GM21529 (cell line): ENCODE measurements at regions not wholly inside any gene's neighbourhood (a gene's known extent, or its start where the extent isn't known, plus 50 kb on each side); places are given as distances from the start of the nearest gene placed in this dataset.
"Not testable (repeated sequence)": the region's sequence is repeated elsewhere in the genome, so short reads cannot be mapped to it uniquely, and the experiment has no call there.

Experiments
- ATAC-seq: cut with Tn5 transposase; IDR thresholded peaks from one replicate; pipeline ENCODE4 v1.9.1; 2021; ENCODE audit not compliant: unreplicated experiment

DNA sequence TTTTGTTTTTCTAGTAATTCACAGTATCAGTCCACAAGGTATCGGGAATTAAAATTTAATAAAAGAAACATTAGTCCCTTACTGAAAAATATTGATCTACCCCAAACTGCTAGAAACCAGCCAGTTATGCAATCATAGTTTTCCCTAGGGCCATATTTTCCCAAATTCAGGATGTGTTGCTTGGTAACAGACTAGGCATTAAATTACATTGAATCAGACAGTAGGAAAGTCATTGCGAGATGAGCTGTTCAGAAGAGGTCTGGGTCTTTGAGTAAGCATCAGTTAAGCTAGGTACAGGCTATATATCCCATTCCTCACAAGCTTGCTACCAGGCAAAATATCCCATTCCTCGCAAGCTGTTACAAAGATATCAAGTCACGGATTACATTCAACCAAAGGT lies 123.0 kb upstream of the CCDC150 start:
- no peak for ATAC-seq

DNA sequence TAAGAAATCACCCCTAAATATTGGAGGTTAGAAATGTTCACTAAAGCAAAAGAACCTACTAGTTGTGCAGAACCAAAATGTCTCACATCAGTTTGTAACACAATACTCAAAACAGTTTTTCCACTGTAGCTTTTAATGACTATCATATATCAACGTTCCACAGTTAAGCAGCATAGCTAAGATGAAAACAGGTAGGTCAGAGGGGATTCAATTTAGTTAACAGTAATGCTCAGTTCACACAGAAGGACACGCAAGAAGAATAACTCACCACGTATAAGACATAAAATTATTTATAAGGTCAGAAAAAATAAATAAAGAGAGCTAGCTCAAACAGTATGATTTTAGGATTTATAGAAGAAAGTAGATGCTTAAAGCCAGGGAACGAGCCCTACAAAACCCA lies 118.9 kb upstream of the CCDC150 start:
- no peak for ATAC-seq

DNA sequence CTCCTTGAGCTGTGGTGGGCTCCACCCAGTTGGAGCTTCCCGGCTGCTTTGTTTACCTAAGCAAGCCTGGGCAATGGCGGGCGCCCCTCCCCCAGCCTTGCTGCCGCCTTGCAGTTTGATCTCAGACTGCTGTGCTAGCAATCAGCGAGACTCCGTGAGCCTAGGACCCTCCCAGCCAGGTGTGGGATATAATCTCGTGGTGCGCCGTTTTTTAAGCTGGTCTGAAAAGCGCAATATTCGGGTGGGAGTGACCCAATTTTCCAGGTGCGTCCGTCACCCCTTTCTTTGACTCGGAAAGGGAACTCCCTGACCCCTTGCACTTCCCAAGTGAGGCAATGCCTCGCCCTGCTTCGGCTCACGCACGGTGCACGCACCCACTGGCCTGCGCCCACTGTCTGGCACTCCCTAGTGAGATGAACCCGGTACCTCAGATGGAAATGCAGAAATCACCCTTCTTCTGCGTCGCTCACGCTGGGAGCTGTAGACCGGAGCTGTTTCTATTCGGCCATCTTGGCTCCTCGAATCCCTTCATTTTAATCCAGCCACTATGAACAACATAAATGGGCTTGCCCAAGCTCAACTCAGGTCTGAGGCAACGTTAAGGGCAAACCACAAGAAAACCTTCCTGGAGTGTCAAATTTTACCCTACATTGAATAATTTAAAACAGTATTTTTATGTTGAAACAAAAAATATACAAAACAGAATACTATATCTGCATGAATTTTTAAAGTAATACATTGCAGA lies 112.4 kb upstream of the CCDC150 start:
- ATAC-seq = not testable (repeated sequence)

DNA sequence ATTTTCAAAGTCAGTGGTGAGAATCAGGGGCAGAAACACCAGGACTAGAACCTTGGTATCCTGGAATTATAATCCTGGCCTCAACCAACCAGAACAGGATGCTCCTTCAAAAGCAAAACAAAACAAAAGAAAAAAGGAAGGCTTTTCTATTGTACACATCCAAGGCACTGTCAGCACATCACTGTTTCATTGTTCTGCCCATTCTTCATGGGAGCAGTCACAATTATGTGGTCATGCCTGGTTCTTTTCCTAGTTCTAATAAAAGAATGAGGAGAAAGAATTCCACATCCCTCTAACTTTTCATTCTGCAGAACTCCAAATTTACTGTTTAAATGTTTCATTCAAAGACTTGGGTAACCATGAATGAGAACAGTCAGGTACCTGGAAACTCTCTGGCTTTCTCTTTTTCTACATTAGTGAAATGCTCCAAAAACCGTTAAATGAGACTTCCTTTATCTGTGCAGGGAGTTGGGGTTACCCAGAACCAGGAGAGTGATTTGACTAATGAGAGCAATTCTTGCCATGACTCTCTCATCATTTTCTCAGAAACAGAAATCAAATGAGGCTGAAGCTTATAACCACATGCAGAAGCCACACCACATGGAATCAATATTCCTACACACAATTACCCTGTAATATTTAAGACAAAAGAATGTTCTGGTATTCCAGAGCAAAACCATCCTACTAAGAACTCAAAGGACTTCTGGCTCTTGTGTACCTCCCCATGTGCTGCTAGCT lies 110.9 kb upstream of the CCDC150 start:
- ATAC-seq = no peak

DNA sequence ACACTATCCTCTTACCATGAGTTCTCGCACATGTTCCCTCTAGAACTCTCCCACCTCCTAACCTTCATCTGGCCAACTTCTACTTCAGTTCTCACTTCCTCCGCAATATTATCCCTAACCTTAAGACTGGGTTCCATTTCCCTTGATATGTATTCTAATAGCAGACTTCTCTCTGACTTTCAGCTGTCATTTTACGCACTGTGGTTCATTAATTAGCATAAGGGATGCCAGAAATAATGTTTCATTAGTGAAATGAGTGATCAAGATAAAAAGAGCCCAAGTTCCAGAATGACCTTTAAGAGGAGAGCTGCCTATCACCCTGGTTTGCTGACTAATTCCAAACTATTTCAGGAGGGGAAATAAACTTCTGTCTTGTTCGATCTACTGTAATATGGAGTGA lies 108.6 kb upstream of the CCDC150 start:
- ATAC-seq = peak; percentile 61

DNA sequence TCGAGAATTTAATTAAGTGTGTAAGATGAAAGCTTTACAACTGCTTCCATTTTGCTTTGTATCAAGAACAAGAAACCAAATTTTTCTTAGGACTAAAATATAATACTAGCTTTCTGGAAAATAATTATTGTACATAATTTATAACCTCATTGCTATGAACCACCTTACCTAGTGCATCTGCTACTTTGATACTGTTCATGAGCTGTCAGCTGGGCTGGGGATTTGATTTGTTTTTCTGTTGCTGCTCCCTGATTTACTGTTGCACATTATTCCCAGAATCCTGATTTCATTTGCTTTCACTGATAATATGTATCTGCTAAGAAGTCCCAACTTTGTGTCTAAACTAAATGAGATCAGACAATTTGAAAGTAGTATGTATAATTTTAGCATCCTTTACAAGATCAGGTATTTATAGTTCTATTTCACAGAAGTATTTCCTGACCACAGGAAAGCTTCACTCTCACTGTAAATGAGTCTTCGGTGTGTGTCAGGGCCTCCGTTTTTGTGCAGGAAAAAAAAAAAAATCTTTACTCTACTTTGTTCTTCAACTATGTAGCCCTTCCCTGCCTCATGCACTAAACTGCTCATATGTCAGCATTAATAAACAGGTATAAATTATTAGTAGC lies 105.6 kb upstream of the CCDC150 start:
- ATAC-seq = no peak

DNA sequence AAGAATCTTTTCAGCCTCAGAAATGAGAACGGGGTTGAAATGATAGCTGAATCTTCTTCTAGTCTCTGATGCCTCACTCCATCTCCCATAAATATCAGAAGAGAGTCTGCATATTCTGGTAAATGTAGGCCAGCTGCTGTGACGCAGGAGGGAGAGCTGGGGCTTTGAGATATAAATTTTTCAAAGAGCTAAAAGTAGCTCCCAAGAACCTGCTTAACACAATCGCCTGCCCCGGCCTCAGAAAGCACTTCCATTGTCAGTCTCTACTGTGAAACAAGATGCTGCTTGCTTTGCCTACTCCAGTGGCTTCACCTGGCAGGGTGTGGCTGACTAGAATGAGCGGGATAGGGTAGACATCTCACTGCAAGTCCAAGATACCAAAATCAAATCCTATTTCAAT lies 105.0 kb upstream of the CCDC150 start:
- no peak for ATAC-seq

DNA sequence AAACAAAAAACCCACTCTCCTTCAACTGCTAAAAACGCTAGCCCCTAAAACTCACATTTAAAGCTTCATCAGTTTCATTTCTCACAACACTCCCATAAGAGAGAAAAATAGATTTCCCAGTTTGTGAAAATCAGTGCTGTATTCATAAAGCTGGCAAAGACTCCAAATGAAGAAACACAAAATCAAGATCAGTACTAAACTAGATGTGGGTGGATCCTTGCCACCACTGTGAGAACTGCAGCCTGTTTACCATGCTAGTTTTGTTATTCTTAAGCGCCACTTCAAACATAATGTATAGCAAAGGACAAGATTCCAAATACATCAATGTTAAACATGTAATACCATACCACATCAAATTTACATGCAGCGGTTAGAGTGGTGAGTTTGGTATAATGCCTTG lies 104.5 kb upstream of the CCDC150 start:
- no peak for ATAC-seq

DNA sequence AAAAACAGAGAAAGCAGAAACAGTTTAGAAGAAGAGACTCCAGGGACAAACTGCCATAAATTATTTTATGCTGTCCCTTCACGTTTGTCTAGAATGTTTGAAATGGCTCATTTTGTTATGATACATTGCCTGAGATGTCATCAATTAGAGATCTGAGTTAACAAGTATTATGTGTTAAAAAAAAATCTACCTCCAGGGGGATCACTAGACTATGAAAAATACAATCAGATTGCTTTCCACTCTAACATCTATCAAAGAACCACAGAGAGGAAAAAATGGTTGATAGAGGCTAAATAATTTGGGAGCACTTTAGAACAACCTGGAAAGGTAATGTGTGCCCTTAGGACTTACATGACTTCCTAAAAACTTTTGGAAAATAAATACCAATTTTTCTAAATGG lies 103.8 kb upstream of the CCDC150 start:
- no peak for ATAC-seq

DNA sequence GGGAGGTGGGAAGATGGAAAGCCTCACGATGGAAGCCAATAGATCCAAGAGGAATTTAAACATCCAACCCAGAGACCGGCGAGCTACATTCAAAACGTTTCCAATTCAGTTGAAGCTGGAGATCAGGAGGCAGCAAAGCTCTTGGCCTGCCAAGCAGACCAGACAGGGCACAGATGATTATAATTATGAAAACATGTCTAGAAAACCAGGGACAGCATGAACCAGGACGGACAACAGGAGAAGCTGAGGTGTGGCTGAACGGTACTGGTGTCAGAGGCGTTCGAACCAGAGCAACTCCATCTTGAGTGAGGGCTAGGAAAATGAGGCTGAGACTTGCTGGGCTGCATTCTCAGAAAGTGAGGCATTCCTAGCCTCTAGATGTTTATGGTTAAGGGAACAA lies 102.2 kb upstream of the CCDC150 start:
- ATAC-seq = no peak

DNA sequence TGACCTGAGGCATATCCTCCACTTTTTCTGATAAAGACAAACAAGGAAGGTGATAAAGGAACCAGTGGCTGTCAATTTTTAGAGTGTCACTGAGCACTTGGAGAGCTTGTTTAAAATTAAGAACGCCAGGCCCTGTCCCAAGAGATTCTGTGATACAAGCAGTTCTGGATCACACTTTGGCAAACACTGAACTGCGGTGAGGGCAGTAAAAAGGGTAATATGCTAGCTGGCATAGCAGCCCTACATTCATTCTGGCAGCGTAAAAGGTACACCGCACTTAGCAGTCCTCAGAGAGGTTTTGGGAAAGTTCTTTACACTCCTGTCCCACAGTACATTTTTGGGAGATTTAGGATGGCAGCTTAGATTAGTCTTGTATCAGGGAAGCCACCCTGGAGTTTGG lies 101.3 kb upstream of the CCDC150 start:
- no peak for ATAC-seq

DNA sequence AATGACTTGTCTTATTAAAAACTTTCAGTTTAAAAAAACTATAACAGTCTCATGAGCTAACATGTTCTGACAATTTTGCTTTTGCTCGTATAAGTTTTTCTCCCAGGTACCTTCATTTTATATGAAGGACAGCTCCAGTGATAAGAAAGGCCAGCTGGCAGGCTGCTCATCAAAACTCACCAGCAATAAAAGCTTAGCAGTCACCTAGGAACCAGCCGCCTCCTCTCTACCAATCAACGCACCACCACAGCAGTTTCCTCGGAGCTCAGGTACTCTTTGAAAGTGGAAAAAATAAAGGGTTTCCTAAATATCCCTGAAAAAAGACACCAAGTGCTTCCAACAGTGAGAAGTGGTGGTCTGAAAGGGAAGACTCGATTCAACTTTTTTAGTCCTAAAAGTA lies 100.9 kb upstream of the CCDC150 start:
- no peak for ATAC-seq

DNA sequence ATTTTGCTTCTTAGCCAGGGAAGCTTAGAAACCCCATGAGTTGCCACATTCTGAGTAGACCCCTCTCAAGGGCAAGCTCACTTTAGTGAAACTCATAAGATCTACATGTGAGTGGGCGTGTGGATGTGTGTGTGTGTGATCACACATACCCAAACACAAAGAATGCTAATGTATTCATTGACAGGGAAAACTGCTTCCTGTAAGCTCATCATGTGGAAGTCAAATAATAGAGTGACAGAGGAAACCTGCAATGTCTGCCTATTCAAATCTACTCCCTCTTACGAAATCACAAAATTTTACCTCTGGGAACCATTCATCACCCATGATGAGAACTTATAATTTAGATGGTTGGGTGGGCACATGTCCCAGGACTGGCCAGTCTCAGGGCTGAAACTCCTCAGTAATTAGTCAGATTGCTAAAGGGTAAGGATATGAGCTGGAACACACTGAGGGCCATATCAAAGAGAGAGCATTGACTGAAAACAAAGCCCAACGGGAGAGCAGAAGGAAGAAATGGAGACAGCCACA lies 94.5 kb upstream of the CCDC150 start:
- no peak for ATAC-seq

DNA sequence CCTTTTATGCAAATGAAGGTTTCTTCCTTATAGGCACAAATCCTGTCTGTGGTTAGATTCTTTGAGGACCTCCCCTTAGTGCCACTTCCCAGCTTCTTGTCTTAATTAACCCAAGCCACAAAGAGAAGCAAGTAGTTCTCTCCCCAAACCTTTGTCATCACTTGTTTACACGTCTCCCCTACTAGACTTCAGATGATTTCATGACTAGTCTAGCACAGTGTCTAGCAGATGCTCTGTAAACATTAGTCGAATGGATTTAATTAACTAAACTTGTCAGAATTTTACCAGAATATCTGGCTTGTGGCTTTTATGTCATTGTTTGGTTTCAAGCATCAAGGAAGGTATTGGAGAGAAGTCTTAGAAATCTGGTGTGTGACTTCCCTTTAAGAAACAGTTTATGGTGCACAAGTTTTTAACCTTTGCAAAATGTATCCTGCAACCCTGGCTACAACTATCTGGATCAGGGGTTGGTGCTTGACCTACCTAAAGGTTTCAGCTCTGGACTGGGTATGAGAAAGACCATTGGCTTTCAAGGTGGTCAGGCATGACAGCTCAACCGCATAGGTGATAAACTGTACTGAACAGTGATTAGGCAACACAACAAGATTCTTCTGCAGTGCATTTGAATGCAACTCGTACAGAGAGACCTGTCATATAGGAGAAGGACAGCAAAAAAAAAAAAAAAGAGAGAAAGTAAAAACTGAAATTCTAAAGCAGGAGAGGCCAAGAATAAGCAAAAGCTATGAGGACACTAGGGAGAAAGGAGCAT lies 93.2 kb upstream of the CCDC150 start:
- ATAC-seq = no peak

DNA sequence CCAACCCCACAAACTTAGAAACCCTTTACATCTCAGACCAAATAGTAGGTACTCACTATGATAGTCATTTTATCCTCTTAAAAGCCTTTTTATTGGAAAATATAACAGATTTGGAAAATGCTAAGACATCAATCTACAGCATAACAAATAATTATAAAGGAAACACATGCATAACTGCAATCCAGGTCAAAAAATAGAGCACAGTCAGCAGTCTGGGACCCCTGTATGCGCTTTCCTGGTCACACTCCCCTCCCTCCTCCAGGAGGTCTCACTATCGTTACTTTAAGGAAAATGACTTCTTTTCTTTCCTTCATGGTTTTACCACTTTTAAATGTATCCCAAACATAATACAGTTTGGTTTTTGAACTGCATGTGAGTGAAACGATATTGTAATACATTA lies 90.5 kb upstream of the CCDC150 start:
- ATAC-seq = no peak

DNA sequence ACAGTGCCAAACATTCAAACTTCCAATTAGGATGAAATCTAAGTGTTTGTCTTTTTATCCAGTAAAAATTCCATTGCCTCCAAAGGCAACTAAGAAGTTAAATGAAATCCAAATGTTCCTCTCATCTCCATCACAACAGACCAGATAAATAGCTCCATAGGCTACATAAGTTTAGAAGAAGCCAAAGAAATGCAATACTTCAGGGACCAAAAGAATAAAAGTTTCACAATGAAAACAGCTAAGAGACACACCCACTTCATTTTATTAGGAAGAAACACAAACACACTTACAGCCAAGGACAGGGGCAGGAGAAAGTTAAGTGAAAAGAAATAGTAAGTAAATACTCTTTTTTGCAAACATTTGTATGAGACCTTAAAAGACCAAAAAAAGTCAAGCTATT lies 88.5 kb upstream of the CCDC150 start:
- ATAC-seq = no peak

DNA sequence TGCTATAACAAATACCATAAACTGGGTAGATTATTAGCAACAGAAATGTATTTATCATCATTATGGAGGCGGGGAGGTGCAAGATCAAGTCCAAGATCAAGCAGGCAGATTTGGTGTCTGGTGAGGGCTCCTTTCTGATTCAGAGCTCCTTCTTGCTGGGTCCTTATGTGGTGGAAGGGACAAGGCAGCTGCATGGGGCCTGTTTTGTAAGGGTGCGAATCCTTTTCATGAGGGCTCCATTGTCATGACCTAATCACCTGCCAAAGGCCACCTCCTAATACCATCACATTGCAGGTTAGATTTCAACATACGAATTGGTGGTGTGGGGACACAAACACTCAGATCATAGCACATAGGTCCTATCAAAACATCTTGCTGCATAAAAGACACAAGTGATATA lies 84.4 kb upstream of the CCDC150 start:
- no peak for ATAC-seq

DNA sequence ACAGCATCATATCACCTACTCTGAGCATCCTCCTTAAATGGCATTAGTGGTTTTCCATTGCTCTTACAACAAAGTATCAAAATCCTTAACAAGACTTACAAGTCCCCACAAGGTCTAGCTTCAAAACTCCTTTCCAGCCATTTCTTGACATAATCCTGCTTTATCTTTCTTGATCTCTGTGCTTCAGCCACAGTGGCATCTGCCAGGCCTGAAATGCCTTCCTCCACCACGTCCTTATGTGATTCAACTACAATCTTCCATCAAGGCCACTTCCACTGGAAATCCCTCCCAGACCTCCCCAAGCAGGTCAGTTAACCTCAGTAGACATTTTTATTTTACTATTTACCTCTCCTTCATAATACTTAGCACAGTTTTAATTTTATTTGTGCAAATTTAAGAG lies 83.8 kb upstream of the CCDC150 start:
- ATAC-seq = no peak

DNA sequence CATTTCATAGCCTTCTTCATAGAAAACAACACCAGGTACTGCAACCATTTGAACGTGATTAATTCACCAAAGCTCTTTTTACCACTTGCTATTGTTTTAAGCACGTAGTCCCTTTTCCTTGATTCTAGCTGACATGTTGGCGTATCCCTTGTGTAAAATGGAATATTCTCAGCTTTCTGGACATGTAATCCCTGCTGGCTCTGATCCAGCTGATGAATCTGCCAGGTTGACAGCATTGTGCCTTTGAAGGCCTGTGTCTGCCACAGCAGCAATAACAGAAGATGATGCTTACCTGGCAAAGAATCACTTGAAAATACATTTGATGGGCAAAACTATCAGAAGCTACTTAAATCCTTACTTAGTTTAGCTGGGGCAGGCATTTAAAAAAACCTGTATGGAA lies 81.0 kb upstream of the CCDC150 start:
- no peak for ATAC-seq

DNA sequence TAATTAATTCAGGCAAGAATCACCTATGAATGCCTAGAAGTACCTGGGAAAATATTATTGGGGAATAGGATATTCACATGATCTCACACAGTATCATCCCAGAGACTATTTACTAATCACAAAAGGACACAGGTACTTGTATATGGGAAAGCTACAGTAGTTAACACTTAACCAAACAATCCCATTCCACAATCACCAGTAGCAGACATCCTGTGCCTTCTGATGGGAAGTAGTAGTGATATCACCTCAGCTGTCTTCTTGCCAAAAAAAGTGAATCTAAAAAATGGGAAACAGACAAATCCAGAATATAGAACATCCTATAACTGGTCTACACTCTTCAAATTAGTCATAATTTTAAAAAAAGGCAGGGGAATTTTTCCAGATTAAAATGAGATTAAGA lies 75.6 kb upstream of the CCDC150 start:
- no peak for ATAC-seq

DNA sequence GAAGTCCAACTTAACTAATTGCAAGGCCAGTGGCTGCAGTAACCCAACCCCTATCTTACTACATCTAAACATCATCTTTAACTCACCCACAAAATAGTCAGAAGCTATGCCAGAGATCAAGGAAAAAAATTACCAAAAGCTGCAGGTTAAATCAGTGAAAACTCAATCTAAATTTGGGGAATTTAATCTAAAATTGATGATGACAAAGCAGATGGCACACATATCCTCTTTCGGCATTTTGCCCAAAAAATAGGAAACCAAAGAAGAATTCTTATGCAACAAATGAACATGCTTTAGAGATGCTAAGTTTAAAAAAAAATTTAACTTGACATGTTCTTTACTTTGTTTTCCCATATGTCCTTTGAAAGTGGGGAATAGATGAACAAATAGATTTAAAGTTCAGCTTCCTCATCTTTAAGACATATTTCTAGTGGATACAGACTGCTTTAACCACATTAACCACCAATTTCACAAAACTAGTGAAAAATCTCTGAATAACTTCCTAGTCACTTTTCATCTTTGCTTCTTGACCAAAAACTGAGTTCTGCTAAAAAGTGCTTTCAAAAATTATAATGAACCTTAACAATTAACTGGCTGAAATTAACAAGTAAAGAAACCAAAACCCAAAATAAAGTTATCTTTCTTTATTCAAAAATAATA lies 74.3 kb upstream of the CCDC150 start:
- ATAC-seq = no peak
